PC-9 (cell line): ENCODE measurements at regions not wholly inside any gene's neighbourhood (a gene's known extent, or its start where the extent isn't known, plus 50 kb on each side); places are given as distances from the start of the nearest gene placed in this dataset.

Experiments
- BruUV-seq: library from RNA; stranded (reverse); fragments of 400-500 nt; replicated peaks from 2 replicates; lab custom pipeline; 2021; lab: Mats Ljungman, UMichigan
- CTCF ChIA-PET: fragments of 300-600 bp; sonication (Branson Sonifier 250); formaldehyde crosslinking; loops from one replicate; lab custom pipeline; 2022; ENCODE audit warnings: antibody characterized with exemption; lab: Charles Lee
- POLR2A ChIA-PET: fragments of 300-600 bp; sonication (Branson Sonifier 250); formaldehyde crosslinking; loops from one replicate; lab custom pipeline; 2022; ENCODE audit warnings: antibody characterized with exemption; ENCODE audit not compliant: unreplicated experiment; lab: Charles Lee
- DNase-seq, 2 experiments: peaks; one replicate each; pipeline versions ENCODE4 v3.0.0 to v3.0.0-alpha.2; 2015 to 2022; ENCODE audit warnings: mixed read lengths in 1 of 2
- H2AFZ ChIP-seq: fragments of 200-600 bp; sonication (generic); 2 replicates; pipeline ENCODE4 v1.8.1; 2017; ENCODE audit warnings: antibody characterized with exemption
- H3F3A ChIP-seq: fragments of 200-600 bp; sonication (generic); 2 replicates; pipeline ENCODE4 v1.8.1; 2017; ENCODE audit warnings: antibody characterized with exemption, mild to moderate bottlenecking, low read depth; ENCODE audit not compliant: insufficient read depth
- H3K27ac ChIP-seq: fragments of 200-600 bp; sonication (generic); 2 replicates; pipeline ENCODE4 v1.6.1; 2016; ENCODE audit warnings: mixed run types
- H3K27me3 ChIP-seq: fragments of 200-600 bp; sonication (generic); 2 replicates; pipeline ENCODE4 v1.6.1; 2016; ENCODE audit warnings: low read depth, mixed run types; ENCODE audit not compliant: insufficient read depth
- H3K36me3 ChIP-seq: fragments of 200-600 bp; sonication (generic); 2 replicates; pipeline ENCODE4 v1.6.1; 2016; ENCODE audit warnings: low read depth, mixed run types
- H3K4me1 ChIP-seq: fragments of 200-600 bp; sonication (generic); replicated peaks from 2 replicates; pipeline ENCODE4 v1.6.1; 2016; ENCODE audit warnings: mixed run types; ENCODE audit not compliant: insufficient read depth
- H3K4me2 ChIP-seq: fragments of 200-600 bp; sonication (generic); 2 replicates; pipeline ENCODE4 v1.6.1; 2017; ENCODE audit warnings: mixed run types
- H3K4me3 ChIP-seq: fragments of 200-600 bp; sonication (generic); 2 replicates; pipeline ENCODE4 v1.6.1; 2016; ENCODE audit warnings: mixed run types
- H3K79me2 ChIP-seq: fragments of 200-600 bp; sonication (generic); 2 replicates; pipeline ENCODE4 v1.6.1; 2017; ENCODE audit warnings: low read depth, mixed run types
- H3K9me2 ChIP-seq: fragments of 200-600 bp; sonication (generic); 2 replicates; pipeline ENCODE4 v1.8.1; 2017; ENCODE audit warnings: mild to moderate bottlenecking; ENCODE audit not compliant: insufficient read depth
- H3K9me3 ChIP-seq: fragments of 200-600 bp; sonication (generic); 2 replicates; pipeline ENCODE4 v1.8.1; 2016; ENCODE audit warnings: low read depth; ENCODE audit not compliant: insufficient read depth
- H4K20me1 ChIP-seq: fragments of 200-600 bp; sonication (generic); 2 replicates; pipeline ENCODE4 v1.8.1; 2017; ENCODE audit not compliant: insufficient read depth
- CTCF ChIP-seq: fragments of 200-600 bp; sonication (generic); conservative IDR thresholded peaks from 2 replicates; pipeline ENCODE4 v1.6.1; 2017; ENCODE audit warnings: mixed run types, antibody characterized with exemption, mild to moderate bottlenecking, moderate library complexity
- EZH2 ChIP-seq: fragments of 200-600 bp; sonication (generic); IDR thresholded peaks from 2 replicates; pipeline ENCODE4 v1.8.0; 2017; ENCODE audit warnings: antibody characterized with exemption, low read depth
- intact Hi-C: fragments of 100-400 bp; cut with micrococcal nuclease; formaldehyde crosslinking; loops from one replicate; pipeline ENCODE4 v1.10.0; 2022; ENCODE audit not compliant: unreplicated experiment

- no peak for TF ChIP-seq EZH2
- TF ChIP-seq CTCF = no peak
- POLR2A ChIA-PET = no interaction called here
- Histone ChIP-seq H3K27me3 (no peaks in the 10 kb centered on the region), H3F3A (no peaks in the 10 kb centered on the region; the same call in 1 of the 2 replicates), H3K4me2 (peak overlapping the region; percentile 54), H3K4me1 (peaks cover 19% of the 10 kb centered on the region), H4K20me1 (no peaks in the 10 kb centered on the region), H3K9me3 (no peaks in the 10 kb centered on the region; the same call in 1 of the 2 replicates), H3K9me2 (no peaks in the 10 kb centered on the region), H2AFZ (0 out of 2 replicates have a peak overlapping the region, but pooled peaks have one; percentile 20), H3K79me2 (no peaks in the 10 kb centered on the region), H3K27ac (peak overlapping the region; percentile 68), H3K4me3 (no peak overlapping the region), H3K36me3 (no peaks in the 10 kb centered on the region)
- DNase-seq = peak; percentile 32 to 79
- CTCF ChIA-PET = no interaction called here
- intact Hi-C loops = no loop called here
- BruUV-seq = no TSS peak
These were observed 666.9 kb upstream of the KLF4 start for GRCh38 chr9:108156270-108156998.

GRCh38 chr9:108153416-108153815 is 663.8 kb upstream of the KLF4 start:
- intact Hi-C loops = no loop called here

More at GRCh38 chr9:108153416-108153815, 663.8 kb upstream of the KLF4 start:
- Histone ChIP-seq H3K36me3 (no peaks in the 10 kb centered on the region), H4K20me1 (no peaks in the 10 kb centered on the region), H3K4me1 (peaks cover 19% of the 10 kb centered on the region), H3K9me3 (no peaks in the 10 kb centered on the region; the same call in 1 of the 2 replicates), H3K79me2 (no peaks in the 10 kb centered on the region), H3K27me3 (no peaks in the 10 kb centered on the region), H2AFZ (no peak overlapping the region), H3K9me2 (no peaks in the 10 kb centered on the region), H3K4me3 (no peak overlapping the region), H3K27ac (no peak overlapping the region), H3F3A (no peaks in the 10 kb centered on the region; the same call in 1 of the 2 replicates), H3K4me2 (no peak overlapping the region)
- DNase-seq = no peak
- BruUV-seq = no TSS peak
- ChIA-PET POLR2A (no interaction called here), CTCF (no interaction called here)
- no peak for TF ChIP-seq CTCF
- no peak for TF ChIP-seq EZH2
